ENCODE measurements at regions not wholly inside any gene's neighbourhood (a gene's known extent, or its start where the extent isn't known, plus 50 kb on each side); places are given as distances from the start of the nearest gene placed in this dataset.

DNA sequence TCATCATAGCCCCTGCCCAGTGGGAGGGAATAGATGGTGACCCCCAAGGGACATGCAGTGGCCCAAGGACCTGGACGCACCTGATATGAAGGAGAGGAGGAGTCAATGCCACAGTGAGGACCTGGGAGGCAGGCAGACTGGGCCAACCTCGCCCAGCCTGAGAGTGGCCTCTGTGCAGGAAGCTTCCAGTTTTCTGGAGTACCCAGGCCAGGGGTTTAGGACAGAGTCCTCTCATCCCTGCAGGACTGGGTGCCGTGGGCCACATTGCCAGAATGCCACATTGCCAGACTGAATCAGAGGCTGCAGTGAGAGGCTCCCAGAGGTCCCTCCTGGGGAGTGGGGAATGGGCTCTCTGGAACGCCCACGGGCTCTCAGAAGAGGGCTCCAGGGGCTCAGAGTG, 82.9 kb upstream of the VSTM2B start:
- TF ChIP-seq, protein P1, sequence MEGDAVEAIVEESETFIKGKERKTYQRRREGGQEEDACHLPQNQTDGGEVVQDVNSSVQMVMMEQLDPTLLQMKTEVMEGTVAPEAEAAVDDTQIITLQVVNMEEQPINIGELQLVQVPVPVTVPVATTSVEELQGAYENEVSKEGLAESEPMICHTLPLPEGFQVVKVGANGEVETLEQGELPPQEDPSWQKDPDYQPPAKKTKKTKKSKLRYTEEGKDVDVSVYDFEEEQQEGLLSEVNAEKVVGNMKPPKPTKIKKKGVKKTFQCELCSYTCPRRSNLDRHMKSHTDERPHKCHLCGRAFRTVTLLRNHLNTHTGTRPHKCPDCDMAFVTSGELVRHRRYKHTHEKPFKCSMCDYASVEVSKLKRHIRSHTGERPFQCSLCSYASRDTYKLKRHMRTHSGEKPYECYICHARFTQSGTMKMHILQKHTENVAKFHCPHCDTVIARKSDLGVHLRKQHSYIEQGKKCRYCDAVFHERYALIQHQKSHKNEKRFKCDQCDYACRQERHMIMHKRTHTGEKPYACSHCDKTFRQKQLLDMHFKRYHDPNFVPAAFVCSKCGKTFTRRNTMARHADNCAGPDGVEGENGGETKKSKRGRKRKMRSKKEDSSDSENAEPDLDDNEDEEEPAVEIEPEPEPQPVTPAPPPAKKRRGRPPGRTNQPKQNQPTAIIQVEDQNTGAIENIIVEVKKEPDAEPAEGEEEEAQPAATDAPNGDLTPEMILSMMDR (IDR thresholded peaks at IDR 0.05; ENCODE audit: borderline replicate concordance, insufficient read depth, low read depth, low read length) = no peak
- H3K4me3 ChIP-seq (ENCODE audit: low read depth, low read length) = no peak overlapping the region

DNA sequence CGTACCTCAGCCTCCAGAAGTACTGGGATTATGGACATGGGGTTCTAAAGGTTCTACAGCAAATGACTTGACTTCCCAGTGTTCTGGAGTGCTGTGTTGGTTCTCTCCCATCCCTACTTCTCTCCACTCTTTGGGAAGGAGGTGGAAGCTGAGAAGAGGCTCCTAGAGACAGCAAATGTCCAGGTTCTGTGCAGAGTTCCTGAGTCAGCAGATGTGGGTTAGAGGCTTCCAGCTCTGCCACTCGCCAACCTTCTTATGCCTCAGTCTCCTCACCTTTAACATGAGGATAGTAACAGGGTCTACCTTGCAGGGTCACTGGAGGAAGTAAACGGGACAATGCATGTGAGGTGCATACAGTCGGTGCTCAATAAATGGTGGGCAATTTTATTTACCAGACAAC, 80.5 kb upstream of the VSTM2B start:
- TF ChIP-seq, protein P1 (IDR thresholded peaks at IDR 0.05; ENCODE audit: borderline replicate concordance, insufficient read depth, low read depth, low read length) = no peak
- H3K4me3 ChIP-seq (ENCODE audit: low read depth, low read length) = no peak overlapping the region

DNA sequence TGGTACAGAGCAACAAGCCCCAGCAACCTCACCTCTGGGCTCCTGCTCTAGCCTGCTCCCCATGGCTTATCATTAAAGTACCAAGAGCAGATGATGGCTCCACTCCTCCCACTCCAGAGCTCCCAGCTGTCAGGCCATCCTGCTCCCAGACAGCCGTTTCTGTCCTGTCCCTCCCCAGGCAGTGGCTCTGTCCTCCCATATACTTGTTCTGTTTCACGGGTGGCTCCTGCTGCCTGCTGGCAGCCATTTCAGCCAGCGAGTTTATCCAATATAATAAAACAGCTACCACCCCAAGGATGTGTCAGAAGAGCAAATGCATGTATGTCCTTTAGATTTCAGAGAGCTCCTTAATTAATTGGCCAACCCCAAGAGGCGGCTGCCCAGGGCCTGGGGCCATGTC, 79.4 kb upstream of the VSTM2B start:
- H3K4me3 ChIP-seq (ENCODE audit: low read depth, low read length) = no peak overlapping the region
- TF ChIP-seq, protein P1 (IDR thresholded peaks at IDR 0.05; ENCODE audit: borderline replicate concordance, insufficient read depth, low read depth, low read length) = no peak

DNA sequence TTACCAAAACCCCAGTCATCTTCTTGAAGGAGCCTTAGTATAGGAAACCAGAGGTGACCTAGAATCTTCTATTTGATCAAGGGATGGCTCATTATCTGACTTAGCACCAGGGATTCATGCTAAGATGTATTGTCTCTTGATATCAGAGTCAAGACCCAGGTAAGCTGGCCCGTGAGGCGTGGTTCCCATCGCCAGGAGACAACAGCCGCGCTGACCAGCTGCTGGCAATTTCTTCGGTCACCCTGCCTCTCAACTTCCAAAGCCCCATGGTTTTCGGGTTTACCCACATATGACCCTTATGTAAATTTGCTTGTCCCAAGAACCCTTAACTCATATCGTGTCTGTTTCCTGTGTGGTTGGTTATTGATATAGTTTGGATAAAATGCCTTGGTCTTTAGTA, 77.7 kb upstream of the VSTM2B start:
- TF ChIP-seq, protein P1 (IDR thresholded peaks at IDR 0.05; ENCODE audit: borderline replicate concordance, insufficient read depth, low read depth, low read length) = no peak
- no peak overlapping the region for H3K4me3 ChIP-seq (ENCODE audit: low read depth, low read length)

DNA sequence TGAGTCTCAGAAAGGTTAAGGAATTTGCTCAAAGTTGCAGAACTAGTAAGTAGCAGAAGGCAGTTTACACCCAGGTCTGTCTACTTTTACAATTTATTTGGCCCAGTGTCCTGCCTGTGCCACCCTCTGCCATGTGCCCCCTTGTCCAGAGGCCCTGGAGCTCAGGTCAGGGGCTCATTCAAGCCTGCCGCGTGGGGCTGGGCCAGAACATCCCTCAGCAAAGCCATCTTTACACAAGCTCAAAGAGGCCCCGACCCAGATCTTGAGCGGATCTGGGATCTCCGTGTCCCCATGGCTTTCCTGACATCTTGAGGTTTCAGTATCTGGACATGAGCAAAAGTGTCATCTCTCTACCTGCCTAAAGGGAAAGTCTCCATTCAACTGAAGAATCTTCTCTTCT, 76.4 kb upstream of the VSTM2B start:
- no peak overlapping the region for H3K4me3 ChIP-seq (ENCODE audit: low read depth, low read length)
- TF ChIP-seq, protein P1 (IDR thresholded peaks at IDR 0.05; ENCODE audit: borderline replicate concordance, insufficient read depth, low read depth, low read length) = no peak

DNA sequence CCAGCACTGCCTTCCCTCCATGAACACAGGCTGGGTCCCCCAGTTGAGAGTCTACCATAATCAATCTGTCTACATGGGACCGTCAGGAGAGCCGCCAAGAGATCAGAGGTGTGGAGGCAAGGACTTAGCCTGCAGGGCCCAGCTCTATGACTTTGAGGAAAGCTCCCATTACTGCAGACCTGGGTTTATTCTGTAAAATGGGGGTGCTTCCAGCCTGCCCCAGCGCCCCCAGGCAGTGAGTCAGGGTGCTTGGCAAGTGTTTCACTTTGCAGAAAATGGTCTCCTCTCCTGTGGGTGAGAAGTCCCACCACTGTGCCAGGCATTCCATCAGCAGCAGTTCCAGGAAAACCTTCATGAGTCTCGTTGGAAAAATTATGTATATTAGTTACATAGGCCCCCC, 75.5 kb upstream of the VSTM2B start:
- H3K4me3 ChIP-seq (ENCODE audit: low read depth, low read length) = no peak overlapping the region
- TF ChIP-seq, protein P1 (IDR thresholded peaks at IDR 0.05; ENCODE audit: borderline replicate concordance, insufficient read depth, low read depth, low read length) = no peak

DNA sequence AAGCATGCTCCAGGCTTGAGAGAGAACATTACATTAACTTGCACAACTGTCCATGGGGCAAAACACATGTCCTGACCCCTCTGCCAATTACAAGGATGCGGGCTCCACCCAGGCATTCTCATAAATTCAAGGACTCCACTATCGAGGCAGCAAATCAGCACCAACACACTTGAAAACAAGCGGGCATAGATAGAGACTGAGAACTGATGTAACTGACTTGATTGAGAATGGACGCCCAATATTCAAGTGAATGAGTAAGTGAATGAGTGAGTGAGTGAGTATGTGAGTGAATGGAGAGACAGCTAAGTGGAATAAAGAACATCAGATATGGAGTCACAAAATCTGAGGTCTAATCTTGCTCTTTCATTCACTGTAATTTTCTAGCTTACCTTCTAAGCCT, 75.0 kb upstream of the VSTM2B start:
- no peak overlapping the region for H3K4me3 ChIP-seq (ENCODE audit: low read depth, low read length)
- TF ChIP-seq, protein P1 (IDR thresholded peaks at IDR 0.05; ENCODE audit: borderline replicate concordance, insufficient read depth, low read depth, low read length) = no peak
